ENCODE measurements at regions not wholly inside any gene's neighbourhood (a gene's known extent, or its start where the extent isn't known, plus 50 kb on each side); places are given as distances from the start of the nearest gene placed in this dataset.
A peak's percentile ranks its signal among the peaks of the same experiment; 100 is the strongest.

DNA sequence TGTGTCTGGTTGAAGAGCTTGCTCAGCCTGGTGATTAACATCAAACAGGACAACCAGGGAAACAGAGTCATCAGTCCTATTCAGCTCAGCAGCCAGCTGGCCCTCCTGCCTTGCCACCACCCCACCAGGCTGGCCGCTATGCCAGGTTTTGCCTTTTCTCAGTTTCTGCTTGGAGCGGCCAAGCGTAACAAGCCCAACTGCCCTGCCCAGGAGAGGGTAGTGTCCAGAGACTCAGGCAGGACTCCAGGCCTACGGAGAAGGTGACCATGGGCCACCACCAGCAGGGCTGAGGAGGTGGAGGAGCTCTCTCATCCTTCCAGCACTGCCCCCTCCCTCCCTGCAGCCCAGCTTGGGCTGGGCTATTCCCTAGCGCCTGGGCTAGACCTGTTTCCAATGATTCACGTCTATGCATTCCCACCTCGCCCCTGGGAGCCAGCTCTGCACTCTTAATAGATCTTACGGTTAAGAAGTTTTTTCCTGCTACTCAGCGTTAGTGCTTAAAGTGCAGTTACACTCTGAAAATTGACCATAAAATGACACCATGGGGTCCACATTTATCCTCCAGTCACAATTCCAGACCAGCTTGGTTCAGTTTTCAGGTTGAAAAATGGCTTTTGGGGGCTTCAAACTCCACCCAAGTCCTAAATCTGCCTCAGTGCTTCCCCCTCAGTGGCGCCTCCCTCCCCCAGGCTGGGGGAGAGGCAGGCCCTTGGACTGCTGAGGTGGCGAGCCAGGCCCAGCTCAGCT lies 124.0 kb upstream of the PJA1 start:
- Histone ChIP-seq H3K4me3 (ENCODE audit: low read depth in 1 of 2, low read length in 1 of 2) (no peak overlapping the region), H3K27me3 (no peaks in the 10 kb centered on the region), H3K27ac (no peak overlapping the region), H3K9me3 (no peaks in the 10 kb centered on the region), H3K4me1 (ENCODE audit: control insufficient read depth in 1 of 2, insufficient read depth in 1 of 2, low read depth in 1 of 2, low read length in 1 of 2) (peaks cover 0 to 7% of the 10 kb centered on the region in 2 experiments), H3K36me3 (no peaks in the 10 kb centered on the region)
- no peak for TF ChIP-seq CTCF (IDR thresholded peaks at IDR 0.05)

DNA sequence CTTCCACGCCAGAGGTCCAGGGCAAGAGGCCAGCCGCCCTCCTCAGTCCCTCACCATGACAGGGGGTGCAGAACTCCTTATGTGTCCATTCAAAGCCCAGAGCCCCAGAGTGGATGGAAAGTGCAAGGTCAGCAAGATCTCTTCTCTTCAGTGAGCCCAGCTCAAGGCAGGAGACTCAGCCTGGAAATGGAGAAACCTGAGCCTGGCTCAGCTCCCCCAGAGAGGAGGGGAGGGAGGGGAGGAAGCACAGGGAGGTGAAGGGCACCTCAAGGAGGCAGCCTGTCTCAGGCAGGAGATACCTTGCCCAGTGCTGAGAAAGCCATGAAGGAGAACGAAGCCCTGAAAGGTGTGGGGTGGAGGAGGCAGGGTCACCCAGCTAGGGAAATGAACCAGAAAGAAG lies 121.8 kb upstream of the PJA1 start:
- H3K27ac ChIP-seq = no peak overlapping the region

GRCh38 chrX:69286565-69286906 lies 121.3 kb upstream of the PJA1 start:
- TF ChIP-seq CTCF (IDR thresholded peaks at IDR 0.05) = no peak
- Histone ChIP-seq H3K4me1 (ENCODE audit: control insufficient read depth in 1 of 2, insufficient read depth in 1 of 2, low read depth in 1 of 2, low read length in 1 of 2) (peaks cover 0 to 7% of the 10 kb centered on the region in 2 experiments), H3K4me3 (ENCODE audit: low read depth in 1 of 2, low read length in 1 of 2) (no peak overlapping the region), H3K9me3 (no peaks in the 10 kb centered on the region), H3K27ac (no peak overlapping the region), H3K27me3 (no peaks in the 10 kb centered on the region), H3K36me3 (no peaks in the 10 kb centered on the region)

More for the DNA sequence above, 121.8 kb upstream of the PJA1 start:
- peaks cover 0 to 7% of the 10 kb centered on the region in 2 experiments for H3K4me1 ChIP-seq (ENCODE audit: control insufficient read depth in 1 of 2, insufficient read depth in 1 of 2, low read depth in 1 of 2, low read length in 1 of 2)
- no peaks in the 10 kb centered on the region for H3K9me3 ChIP-seq
- H3K36me3 ChIP-seq = no peaks in the 10 kb centered on the region
- no peak overlapping the region for H3K4me3 ChIP-seq (ENCODE audit: low read depth in 1 of 2, low read length in 1 of 2)
- TF ChIP-seq CTCF (IDR thresholded peaks at IDR 0.05) = no peak
- H3K27me3 ChIP-seq = no peaks in the 10 kb centered on the region

DNA sequence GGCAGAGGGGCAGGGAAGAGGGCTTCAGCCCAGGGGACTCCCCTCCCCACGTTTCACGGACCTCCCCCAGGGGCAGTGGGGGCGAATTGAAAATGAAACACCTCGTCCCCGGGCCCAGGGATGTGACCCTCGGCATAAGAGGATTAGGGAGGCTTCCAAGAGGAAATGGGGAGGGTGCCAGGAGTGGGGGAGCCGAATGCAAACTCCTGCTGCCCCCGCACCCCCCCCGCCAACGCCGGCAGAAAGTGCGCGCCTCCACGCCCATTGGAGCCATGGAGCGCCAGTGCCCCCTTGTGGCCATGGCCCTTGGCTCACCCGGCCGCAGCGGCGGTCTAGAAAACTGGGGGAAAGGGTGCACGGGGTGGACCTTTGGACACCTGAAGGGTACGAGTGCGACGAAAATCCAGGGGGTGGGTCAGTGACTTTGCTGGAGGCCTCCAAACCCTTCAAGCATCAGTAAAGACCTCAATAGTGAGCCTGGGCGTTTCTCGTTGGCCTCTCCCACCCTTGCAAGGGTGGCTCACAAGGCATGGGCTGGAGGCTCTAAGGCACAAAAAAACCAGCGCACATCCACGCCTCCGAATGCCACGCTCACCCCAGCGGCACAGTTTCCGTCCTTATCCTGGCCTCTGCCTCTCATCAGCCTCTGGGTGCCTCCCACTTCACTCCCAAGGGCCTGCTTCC lies 120.8 kb upstream of the PJA1 start:
- Histone ChIP-seq H3K27me3 (no peaks in the 10 kb centered on the region), H3K27ac (no peak overlapping the region), H3K9me3 (no peaks in the 10 kb centered on the region), H3K36me3 (no peaks in the 10 kb centered on the region), H3K4me1 (ENCODE audit: control insufficient read depth in 1 of 2, insufficient read depth in 1 of 2, low read depth in 1 of 2, low read length in 1 of 2) (peaks cover 0 to 7% of the 10 kb centered on the region in 2 experiments), H3K4me3 (ENCODE audit: low read depth in 1 of 2, low read length in 1 of 2) (no peak overlapping the region)
- peak; percentile 32 for TF ChIP-seq CTCF (IDR thresholded peaks at IDR 0.05)

DNA sequence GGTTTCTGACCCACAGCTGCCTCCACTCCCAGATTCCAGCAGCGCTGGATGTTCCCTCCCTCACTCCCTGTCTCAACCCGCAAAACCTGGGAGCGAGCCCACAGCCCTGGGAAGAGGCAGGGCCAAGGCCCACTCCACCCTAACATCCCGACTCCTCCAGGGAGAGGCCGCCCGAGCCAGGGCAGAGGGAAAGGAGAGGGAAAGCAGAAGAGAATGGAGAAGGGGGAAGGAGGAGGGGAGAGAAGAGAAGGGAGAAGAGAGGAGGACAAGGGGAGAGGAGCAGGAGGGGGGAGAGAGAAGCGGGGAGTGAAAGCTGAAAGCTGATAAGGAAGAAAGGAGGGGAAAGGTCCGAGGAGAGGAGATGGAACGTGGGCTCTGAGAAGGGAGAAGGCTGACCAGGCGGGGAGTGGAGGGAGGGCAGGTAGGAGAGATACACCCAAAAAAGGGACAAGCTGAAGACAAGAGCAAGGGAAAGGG lies 120.2 kb upstream of the PJA1 start:
- no peaks in the 10 kb centered on the region for H3K27me3 ChIP-seq
- H3K4me3 ChIP-seq (ENCODE audit: low read depth in 1 of 2, low read length in 1 of 2) = no peak overlapping the region
- H3K27ac ChIP-seq = no peak overlapping the region
- TF ChIP-seq CTCF (IDR thresholded peaks at IDR 0.05) = no peak
- H3K4me1 ChIP-seq (ENCODE audit: control insufficient read depth in 1 of 2, insufficient read depth in 1 of 2, low read depth in 1 of 2, low read length in 1 of 2) = peaks cover 0 to 7% of the 10 kb centered on the region in 2 experiments
- no peaks in the 10 kb centered on the region for H3K36me3 ChIP-seq
- H3K9me3 ChIP-seq = no peaks in the 10 kb centered on the region

All from neutrophil (primary cell).